Renal pelvis (tissue), 1 donor: ENCODE measurements at regions not wholly inside any gene's neighbourhood (a gene's known extent, or its start where the extent isn't known, plus 50 kb on each side); places are given as distances from the start of the nearest gene placed in this dataset.
A peak's percentile ranks its signal among the peaks of the same experiment; 100 is the strongest.
"Not testable (repeated sequence)": the region's sequence is repeated elsewhere in the genome, so short reads cannot be mapped to it uniquely, and the experiment has no call there.

ENCODE experiments used
- DNase-seq: peaks from one replicate; pipeline ENCODE4 v3.0.0-alpha.2; 2013

DNA sequence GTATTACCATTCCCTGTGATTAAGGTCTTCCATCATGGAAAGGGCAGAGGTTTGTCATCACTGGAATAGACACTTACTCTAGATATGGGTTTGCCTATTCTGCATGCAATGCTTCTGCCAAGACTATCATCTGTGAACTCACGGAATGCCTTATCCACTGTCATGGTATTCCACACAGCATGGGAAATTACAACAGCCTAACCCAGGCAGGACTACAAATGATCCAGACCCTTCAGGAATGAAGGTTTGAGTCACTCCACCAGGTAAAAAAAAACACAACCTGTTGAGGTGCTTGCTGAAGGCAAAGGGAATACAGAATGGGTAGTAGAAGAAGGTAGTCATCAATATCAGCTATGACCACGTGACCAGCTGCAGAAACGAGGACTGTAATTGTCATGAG, 89.0 kb upstream of the RANBP6 start:
- DNase-seq, result not testable (repeated sequence)

GRCh38 chr9:6103911-6104310, 88.5 kb upstream of the RANBP6 start:
- not testable (repeated sequence) for DNase-seq

GRCh38 chr9:6102336-6102987, 87.0 kb upstream of the RANBP6 start:
- DNase-seq, result not testable (repeated sequence)

GRCh38 chr9:6101725-6102124, 86.3 kb upstream of the RANBP6 start:
- DNase-seq, result not testable (repeated sequence)

DNA sequence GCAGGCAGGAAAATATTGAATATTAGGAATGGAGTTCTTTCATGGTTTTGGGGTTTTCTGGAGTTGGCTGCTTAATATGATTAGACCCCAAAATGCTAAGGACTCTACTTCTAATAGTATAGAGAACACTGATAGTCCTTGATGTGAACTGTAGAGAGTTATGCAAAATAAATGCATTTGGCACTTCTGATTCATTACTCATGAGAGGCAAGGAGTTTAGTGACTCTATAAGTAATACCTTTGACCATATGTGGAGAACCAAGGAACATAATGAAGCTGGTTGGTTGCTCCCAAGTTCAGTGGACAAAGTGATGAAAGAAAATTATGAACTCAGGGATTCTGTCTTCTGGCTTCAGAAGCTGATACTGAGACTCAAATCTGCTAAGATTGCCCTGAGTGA, 83.9 kb upstream of the RANBP6 start:
- not testable (repeated sequence) for DNase-seq

DNA sequence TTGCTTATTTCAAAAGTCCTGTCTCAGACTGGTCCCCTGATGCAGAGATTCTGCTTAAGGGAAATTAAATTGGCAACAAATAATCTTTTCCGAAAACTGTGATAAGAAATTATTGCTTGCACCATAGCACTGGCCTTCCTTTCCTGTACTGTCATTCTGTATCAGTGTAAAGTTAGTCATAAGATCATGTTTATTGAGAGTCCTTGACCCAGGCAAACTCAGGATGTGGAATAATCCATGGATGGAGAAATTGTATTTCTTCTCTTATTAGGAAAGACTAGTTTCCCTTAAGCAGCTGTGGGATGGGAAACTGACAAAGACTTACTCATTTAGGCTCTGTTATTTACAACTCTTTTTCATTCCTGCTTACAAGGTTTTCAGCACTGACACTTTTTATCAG, 83.0 kb upstream of the RANBP6 start:
- no peak for DNase-seq

GRCh38 chr9:6096821-6097220, 81.4 kb upstream of the RANBP6 start:
- no peak for DNase-seq

DNA sequence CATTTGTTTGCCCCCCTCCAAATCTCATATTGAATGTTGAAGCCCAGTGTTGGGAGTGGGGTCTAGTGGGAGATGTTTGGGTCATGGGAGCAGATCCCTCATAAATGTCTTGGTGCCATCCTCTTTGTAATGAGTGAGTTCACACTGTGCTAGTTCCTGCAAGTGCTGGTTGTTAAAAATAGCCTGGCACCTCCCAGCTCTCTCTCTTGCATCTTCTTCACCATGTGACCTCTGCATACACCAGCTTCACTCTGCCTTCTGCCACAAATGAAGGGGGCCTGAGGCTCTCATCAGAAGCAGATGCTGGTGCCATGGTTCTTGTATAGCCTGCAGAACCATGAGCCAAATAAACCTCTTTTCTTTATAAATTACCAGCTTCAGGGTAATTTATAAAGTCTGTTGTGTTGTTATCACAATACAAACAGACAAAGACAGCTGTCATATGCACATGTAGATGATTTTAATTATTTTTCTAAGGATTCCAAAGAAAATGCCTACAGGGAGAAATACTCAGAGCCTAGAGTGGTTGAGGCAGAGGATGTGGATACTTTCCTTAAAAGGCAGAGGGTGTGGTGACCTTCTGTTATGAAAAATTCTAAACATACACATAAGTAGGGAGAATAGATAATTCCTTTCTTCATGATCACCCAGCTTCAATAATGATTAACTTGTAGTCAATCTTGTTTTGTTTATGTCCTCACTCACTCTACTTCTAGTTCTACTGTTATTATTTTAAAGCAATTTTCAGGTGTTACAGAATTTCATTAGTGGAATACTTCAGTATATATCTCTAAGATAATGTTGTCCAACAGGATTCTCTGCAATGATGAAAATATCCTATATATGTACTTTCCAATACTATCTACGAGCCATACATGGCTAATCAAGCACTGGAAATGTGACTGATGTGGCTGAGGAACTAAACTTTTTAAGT, 75.1 kb upstream of the RANBP6 start:
- no peak for DNase-seq

GRCh38 chr9:6089300-6089699, 73.9 kb upstream of the RANBP6 start:
- no peak for DNase-seq

GRCh38 chr9:6086006-6086655, 70.7 kb upstream of the RANBP6 start:
- DNase-seq, result peak; percentile 22

- DNase-seq, result peak; percentile 94
These were observed 64.8 kb upstream of the RANBP6 start for GRCh38 chr9:6080154-6080716.

- DNase-seq, result no peak
These were observed 64.0 kb upstream of the RANBP6 start for GRCh38 chr9:6079386-6079785.

DNA sequence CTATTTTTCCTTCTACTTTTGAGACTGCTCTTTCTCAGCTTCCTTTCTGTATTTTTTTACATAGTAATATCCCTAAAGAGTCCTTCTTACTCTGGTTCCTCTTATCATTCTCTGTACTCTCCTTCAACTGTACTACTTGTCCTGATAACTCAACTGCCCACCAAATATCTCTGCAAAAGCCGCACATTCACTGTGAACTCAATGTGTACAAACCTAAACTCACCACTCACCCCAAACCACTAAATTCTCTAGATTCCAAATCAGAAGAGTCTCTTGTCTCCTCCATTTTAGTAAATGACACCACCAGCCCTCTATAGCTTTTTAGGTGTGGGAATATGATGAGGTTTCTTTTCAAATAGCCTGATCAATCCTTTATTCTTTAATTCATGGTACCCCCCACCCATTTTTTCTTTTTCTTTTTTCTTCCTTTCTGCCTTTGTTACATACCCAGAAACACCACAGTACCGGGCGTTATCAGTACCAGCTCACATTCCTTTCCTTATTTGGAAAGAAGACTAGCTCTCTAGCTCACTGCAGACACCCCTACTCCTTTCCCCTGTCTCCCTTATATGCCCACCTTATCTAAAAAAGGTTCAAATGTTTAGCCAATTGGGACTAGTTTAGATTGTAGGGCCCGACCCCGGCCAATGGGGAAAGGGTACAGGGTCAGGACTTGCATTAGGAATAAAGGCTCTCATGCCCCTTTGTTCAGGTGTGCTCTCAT, 63.1 kb upstream of the RANBP6 start:
- DNase-seq, result no peak

GRCh38 chr9:6076851-6077250, 61.4 kb upstream of the RANBP6 start:
- no peak for DNase-seq

DNA sequence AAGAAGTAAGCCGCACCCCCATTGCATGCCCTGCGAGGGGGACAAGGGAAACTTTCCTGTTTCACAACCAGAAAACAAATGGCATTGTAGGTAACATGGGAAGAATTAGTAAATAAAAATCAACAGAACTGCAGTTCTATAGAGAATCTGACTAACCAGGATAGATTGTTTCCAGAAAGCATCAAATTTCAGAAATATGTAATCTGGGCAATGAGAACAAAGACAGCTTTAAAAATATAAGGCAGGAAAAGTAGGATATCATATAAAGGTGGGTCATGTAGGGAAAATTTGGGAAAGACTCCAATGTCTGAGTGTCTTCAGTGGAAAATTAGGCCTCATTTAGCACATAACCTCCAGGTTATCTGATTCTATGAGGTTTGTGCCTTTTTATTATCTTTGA, 58.3 kb upstream of the RANBP6 start:
- DNase-seq, result no peak

DNA sequence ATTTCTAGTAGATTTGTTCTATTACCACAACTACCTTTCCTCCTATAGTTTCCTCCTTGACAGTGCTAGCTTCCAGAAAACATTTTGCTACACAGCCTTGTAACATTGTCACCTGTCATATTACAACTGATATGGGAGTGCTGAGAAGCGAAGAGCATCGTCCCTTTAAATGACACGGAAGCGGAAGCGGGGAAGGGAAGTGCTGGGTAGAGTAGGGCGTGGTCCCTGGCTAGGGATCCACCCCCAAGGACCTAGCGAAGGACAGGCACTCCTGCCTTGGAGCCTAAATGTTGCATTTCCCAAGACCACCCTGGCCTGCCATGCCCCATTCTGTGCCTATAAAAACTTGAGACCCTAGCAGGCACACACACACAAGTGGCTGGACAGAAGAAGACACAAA, 57.4 kb upstream of the RANBP6 start:
- no peak for DNase-seq

GRCh38 chr9:6072453-6072852, 57.0 kb upstream of the RANBP6 start:
- DNase-seq, result no peak

DNA sequence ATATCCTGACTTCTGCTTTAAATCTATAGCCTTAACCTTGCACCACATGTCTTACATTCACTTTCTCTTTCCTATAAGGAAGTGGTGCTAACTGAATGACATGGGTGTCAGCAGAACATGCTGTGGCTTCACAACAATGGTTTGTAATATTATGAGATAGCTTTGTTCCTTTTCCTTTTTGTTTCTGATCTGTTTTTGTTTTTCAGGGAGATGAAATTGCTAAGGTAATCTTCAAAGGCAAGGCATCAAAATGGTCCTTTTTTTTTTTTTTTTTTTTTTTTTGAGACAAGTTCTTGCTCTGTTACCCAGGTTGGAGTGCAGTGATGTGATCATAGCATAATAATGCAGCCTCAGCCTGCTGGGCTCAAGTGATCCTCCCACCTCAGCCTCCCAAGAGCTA, 53.6 kb upstream of the RANBP6 start:
- DNase-seq, result no peak

DNA sequence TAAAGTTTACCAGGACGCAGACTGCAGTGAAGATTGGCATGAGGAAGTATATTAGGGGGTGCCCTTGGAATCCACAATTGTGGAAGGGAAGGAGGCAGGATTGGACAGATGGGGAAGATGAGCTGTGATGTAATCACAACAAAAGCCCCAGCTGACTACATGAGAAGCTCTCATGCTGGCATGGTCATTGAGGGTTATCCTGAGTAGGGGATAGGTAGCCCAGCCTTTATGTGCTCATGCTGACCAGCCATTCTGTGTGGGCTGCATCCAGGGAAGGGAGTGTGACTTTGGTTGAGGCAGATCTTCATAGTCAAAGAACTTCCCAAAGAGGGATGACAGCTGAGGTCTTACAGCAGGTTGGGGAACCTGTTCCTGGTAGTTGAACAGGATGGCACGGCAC, 52.0 kb upstream of the RANBP6 start:
- DNase-seq, result no peak
